DOHH2 (cell line): ENCODE measurements at regions not wholly inside any gene's neighbourhood (a gene's known extent, or its start where the extent isn't known, plus 50 kb on each side); places are given as distances from the start of the nearest gene placed in this dataset.

Experiments used
- EZH2phosphoT487 ChIP-seq: fragments of 200-600 bp; sonication (generic); IDR thresholded peaks from 2 replicates; pipeline ENCODE4 v1.6.1; 2017; ENCODE audit warnings: borderline replicate concordance, mild to moderate bottlenecking, antibody characterized with exemption, low read length, moderate library complexity, mixed read lengths
- TF ChIP-seq, protein P1 (sequence below): fragments of 200-600 bp; sonication (generic); IDR thresholded peaks from one replicate; pipeline ENCODE4 v1.5.1; 2014; ENCODE audit warnings: antibody characterized with exemption, mild to moderate bottlenecking, low read depth, low read length; ENCODE audit not compliant: poor library complexity, severe bottlenecking

DNA sequence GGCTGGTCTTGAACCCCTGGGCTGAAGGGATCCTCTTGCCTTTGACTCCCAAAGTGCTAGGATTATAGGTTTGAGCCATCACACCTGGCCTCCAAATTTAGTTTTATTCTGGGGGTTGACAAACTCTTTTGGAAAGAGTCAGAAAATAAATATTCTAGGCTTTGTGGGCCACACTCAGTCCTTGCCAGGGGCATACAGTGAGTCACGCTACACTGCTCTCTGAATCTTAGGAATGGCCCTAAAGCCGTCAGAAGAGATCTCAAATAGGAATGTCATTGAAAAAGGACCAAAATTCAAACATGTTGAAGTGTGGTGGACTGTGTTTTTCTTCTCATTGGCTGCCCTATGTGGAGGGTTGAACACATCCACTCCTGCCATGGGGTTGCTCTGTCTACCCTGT lies 127.7 kb upstream of the BASP1 start:
- TF ChIP-seq, protein P1, sequence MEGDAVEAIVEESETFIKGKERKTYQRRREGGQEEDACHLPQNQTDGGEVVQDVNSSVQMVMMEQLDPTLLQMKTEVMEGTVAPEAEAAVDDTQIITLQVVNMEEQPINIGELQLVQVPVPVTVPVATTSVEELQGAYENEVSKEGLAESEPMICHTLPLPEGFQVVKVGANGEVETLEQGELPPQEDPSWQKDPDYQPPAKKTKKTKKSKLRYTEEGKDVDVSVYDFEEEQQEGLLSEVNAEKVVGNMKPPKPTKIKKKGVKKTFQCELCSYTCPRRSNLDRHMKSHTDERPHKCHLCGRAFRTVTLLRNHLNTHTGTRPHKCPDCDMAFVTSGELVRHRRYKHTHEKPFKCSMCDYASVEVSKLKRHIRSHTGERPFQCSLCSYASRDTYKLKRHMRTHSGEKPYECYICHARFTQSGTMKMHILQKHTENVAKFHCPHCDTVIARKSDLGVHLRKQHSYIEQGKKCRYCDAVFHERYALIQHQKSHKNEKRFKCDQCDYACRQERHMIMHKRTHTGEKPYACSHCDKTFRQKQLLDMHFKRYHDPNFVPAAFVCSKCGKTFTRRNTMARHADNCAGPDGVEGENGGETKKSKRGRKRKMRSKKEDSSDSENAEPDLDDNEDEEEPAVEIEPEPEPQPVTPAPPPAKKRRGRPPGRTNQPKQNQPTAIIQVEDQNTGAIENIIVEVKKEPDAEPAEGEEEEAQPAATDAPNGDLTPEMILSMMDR: no peak
- TF ChIP-seq EZH2phosphoT487: no peak
